ENCODE measurements at regions not wholly inside any gene's neighbourhood (a gene's known extent, or its start where the extent isn't known, plus 50 kb on each side); places are given as distances from the start of the nearest gene placed in this dataset.

GRCh38 chr5:33312571-33313549 lies 127.9 kb upstream of the TARS1 start:
- Mint-ChIP-seq H3K4me3 (no peak overlapping the region), H3K27ac (no peak overlapping the region), H3K9me3 (no peaks in the 10 kb centered on the region), H3K36me3 (ENCODE audit: low read depth) (no peaks in the 10 kb centered on the region), H3K27me3 (ENCODE audit: insufficient read depth) (no peaks in the 10 kb centered on the region), H3K4me1 (no peaks in the 10 kb centered on the region)
- Histone ChIP-seq H3K27ac (ENCODE audit: low read depth, low read length) (no peak overlapping the region), H3K4me3 (ENCODE audit: low read length) (no peak overlapping the region), H3K4me1 (ENCODE audit: control insufficient read depth, insufficient read depth, low read length) (no peaks in the 10 kb centered on the region), H3K36me3 (ENCODE audit: control insufficient read depth, insufficient read depth, low read length) (no peaks in the 10 kb centered on the region), H3K9me3 (ENCODE audit: control insufficient read depth, low read length) (peaks cover 5% of the 10 kb centered on the region), H3K27me3 (ENCODE audit: control insufficient read depth, insufficient read depth, low read length, poor library complexity, severe bottlenecking) (no peaks in the 10 kb centered on the region), H3K9ac (ENCODE audit: extremely low read depth, low read length, poor library complexity, severe bottlenecking) (no peak overlapping the region)
- DNase-seq, result no peak
- TF ChIP-seq, protein P1, sequence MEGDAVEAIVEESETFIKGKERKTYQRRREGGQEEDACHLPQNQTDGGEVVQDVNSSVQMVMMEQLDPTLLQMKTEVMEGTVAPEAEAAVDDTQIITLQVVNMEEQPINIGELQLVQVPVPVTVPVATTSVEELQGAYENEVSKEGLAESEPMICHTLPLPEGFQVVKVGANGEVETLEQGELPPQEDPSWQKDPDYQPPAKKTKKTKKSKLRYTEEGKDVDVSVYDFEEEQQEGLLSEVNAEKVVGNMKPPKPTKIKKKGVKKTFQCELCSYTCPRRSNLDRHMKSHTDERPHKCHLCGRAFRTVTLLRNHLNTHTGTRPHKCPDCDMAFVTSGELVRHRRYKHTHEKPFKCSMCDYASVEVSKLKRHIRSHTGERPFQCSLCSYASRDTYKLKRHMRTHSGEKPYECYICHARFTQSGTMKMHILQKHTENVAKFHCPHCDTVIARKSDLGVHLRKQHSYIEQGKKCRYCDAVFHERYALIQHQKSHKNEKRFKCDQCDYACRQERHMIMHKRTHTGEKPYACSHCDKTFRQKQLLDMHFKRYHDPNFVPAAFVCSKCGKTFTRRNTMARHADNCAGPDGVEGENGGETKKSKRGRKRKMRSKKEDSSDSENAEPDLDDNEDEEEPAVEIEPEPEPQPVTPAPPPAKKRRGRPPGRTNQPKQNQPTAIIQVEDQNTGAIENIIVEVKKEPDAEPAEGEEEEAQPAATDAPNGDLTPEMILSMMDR (conservative IDR thresholded peaks at IDR 0.05), result no peak
- WGBS, 2 experiments (ENCODE audit: insufficient coverage in 1 of 2, insufficient read length in 1 of 2), result 95 to 100% methylated on average over 3 to 4 of the region's 4 CpGs

GRCh38 chr5:33315189-33315588 lies 125.6 kb upstream of the TARS1 start:
- H3K4me1 ChIP-seq (ENCODE audit: control insufficient read depth, insufficient read depth, low read length), result no peaks in the 10 kb centered on the region
- peaks cover 5% of the 10 kb centered on the region for H3K9me3 ChIP-seq (ENCODE audit: control insufficient read depth, low read length)
- Mint-ChIP-seq H3K4me1 (no peaks in the 10 kb centered on the region), H3K9me3 (no peaks in the 10 kb centered on the region), H3K4me3 (no peak overlapping the region), H3K27me3 (ENCODE audit: insufficient read depth) (no peaks in the 10 kb centered on the region), H3K27ac (no peak overlapping the region), H3K36me3 (ENCODE audit: low read depth) (no peaks in the 10 kb centered on the region)
- H3K4me3 ChIP-seq (ENCODE audit: low read length), result no peak overlapping the region
- DNase-seq, result no peak
- H3K36me3 ChIP-seq (ENCODE audit: control insufficient read depth, insufficient read depth, low read length), result no peaks in the 10 kb centered on the region
- H3K9ac ChIP-seq (ENCODE audit: extremely low read depth, low read length, poor library complexity, severe bottlenecking), result no peak overlapping the region
- H3K27ac ChIP-seq (ENCODE audit: low read depth, low read length), result no peak overlapping the region
- H3K27me3 ChIP-seq (ENCODE audit: control insufficient read depth, insufficient read depth, low read length, poor library complexity, severe bottlenecking), result no peaks in the 10 kb centered on the region
- TF ChIP-seq, protein P1 (conservative IDR thresholded peaks at IDR 0.05), result no peak
- 79% methylated on average over 1 of the region's 1 CpG; no CpG with 5 or more reads in 1 of the 2 experiments for WGBS, 2 experiments (ENCODE audit: insufficient coverage in 1 of 2, insufficient read length in 1 of 2)

DNA sequence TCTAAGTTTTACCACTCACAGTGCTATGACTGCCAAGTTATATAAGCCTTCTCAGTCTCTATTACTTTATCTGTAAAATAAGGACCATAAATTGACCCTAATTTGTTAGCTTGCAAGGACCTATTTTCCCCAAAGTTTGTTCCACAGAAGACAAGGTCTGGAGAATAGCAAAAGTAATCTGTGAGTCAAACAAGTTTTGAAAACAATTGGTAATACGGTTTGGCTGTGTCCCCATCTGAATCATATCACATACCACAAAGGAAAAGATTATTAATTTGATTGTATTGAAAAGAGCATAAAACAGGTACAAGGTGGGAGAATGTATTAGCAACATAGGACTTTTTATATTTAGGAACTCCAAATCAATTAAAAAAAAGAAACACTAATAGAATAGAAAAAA lies 124.0 kb upstream of the TARS1 start:
- Histone ChIP-seq H3K9ac (ENCODE audit: extremely low read depth, low read length, poor library complexity, severe bottlenecking) (no peak overlapping the region), H3K27ac (ENCODE audit: low read depth, low read length) (no peak overlapping the region), H3K27me3 (ENCODE audit: control insufficient read depth, insufficient read depth, low read length, poor library complexity, severe bottlenecking) (no peaks in the 10 kb centered on the region), H3K9me3 (ENCODE audit: control insufficient read depth, low read length) (peaks cover 5% of the 10 kb centered on the region), H3K4me3 (ENCODE audit: low read length) (no peak overlapping the region), H3K36me3 (ENCODE audit: control insufficient read depth, insufficient read depth, low read length) (no peaks in the 10 kb centered on the region), H3K4me1 (ENCODE audit: control insufficient read depth, insufficient read depth, low read length) (no peaks in the 10 kb centered on the region)
- 67% methylated on average over 1 of the region's 1 CpG; no CpG with 5 or more reads in 1 of the 2 experiments for WGBS, 2 experiments (ENCODE audit: insufficient coverage in 1 of 2, insufficient read length in 1 of 2)
- Mint-ChIP-seq H3K27ac (no peak overlapping the region), H3K27me3 (ENCODE audit: insufficient read depth) (no peaks in the 10 kb centered on the region), H3K4me3 (no peak overlapping the region), H3K36me3 (ENCODE audit: low read depth) (no peaks in the 10 kb centered on the region), H3K4me1 (no peaks in the 10 kb centered on the region), H3K9me3 (no peaks in the 10 kb centered on the region)
- TF ChIP-seq, protein P1 (conservative IDR thresholded peaks at IDR 0.05), result no peak
- DNase-seq, result no peak
